HL-60 (cell line): ENCODE measurements at regions not wholly inside any gene's neighbourhood (a gene's known extent, or its start where the extent isn't known, plus 50 kb on each side); places are given as distances from the start of the nearest gene placed in this dataset.

ENCODE experiments used
- DNase-seq, 2 experiments: peaks; one replicate each; pipeline ENCODE4 v3.0.0-alpha.2; 2010 to 2020; ENCODE audit warnings: low read depth in 1 of 2, low spot score in 1 of 2
- H3K27ac ChIP-seq: fragments of 250-450 bp; sonication (Bioruptor Pico); replicated peaks from 2 replicates; pipeline ENCODE4 v1.5.1; 2020; ENCODE audit warnings: mild to moderate bottlenecking, moderate library complexity
- H3K27me3 ChIP-seq: fragments of 250-450 bp; sonication (Bioruptor Pico); 2 replicates; pipeline ENCODE4 v1.5.1; 2021; ENCODE audit warnings: mild to moderate bottlenecking, moderate library complexity; ENCODE audit not compliant: insufficient read depth, poor library complexity, severe bottlenecking
- H3K4me3 ChIP-seq: replicated peaks from 2 replicates; pipeline ENCODE4 v1.5.1; 2011; ENCODE audit warnings: mild to moderate bottlenecking, control low read depth, low read length; ENCODE audit not compliant: insufficient read depth
- CTCF ChIP-seq: IDR thresholded peaks from one replicate; pipeline ENCODE4 v1.5.1; 2011; ENCODE audit warnings: low read length, control low read depth, inconsistent platforms; ENCODE audit not compliant: insufficient read depth
- GABPA ChIP-seq: IDR thresholded peaks from 2 replicates; pipeline ENCODE4 v1.6.1; 2012; ENCODE audit warnings: low read depth
- POLR2AphosphoS5 ChIP-seq: IDR thresholded peaks from 2 replicates; pipeline ENCODE4 v1.6.1; 2012; ENCODE audit warnings: low read depth
- SPI1 ChIP-seq: IDR thresholded peaks from 2 replicates; pipeline ENCODE4 v1.6.1; 2012; ENCODE audit warnings: low read depth, mild to moderate bottlenecking, borderline replicate concordance
- TF ChIP-seq, protein P1 (sequence below): IDR thresholded peaks from 2 replicates; pipeline ENCODE4 v1.6.1; 2012; ENCODE audit warnings: low read depth; ENCODE audit not compliant: insufficient replicate concordance

- H3K4me3 ChIP-seq = no peak overlapping the region
- no peak for DNase-seq
- no peak for TF ChIP-seq GABPA
- no peak for TF ChIP-seq SPI1
- TF ChIP-seq CTCF = no peak
- TF ChIP-seq POLR2AphosphoS5 = no peak
- TF ChIP-seq, protein P1, sequence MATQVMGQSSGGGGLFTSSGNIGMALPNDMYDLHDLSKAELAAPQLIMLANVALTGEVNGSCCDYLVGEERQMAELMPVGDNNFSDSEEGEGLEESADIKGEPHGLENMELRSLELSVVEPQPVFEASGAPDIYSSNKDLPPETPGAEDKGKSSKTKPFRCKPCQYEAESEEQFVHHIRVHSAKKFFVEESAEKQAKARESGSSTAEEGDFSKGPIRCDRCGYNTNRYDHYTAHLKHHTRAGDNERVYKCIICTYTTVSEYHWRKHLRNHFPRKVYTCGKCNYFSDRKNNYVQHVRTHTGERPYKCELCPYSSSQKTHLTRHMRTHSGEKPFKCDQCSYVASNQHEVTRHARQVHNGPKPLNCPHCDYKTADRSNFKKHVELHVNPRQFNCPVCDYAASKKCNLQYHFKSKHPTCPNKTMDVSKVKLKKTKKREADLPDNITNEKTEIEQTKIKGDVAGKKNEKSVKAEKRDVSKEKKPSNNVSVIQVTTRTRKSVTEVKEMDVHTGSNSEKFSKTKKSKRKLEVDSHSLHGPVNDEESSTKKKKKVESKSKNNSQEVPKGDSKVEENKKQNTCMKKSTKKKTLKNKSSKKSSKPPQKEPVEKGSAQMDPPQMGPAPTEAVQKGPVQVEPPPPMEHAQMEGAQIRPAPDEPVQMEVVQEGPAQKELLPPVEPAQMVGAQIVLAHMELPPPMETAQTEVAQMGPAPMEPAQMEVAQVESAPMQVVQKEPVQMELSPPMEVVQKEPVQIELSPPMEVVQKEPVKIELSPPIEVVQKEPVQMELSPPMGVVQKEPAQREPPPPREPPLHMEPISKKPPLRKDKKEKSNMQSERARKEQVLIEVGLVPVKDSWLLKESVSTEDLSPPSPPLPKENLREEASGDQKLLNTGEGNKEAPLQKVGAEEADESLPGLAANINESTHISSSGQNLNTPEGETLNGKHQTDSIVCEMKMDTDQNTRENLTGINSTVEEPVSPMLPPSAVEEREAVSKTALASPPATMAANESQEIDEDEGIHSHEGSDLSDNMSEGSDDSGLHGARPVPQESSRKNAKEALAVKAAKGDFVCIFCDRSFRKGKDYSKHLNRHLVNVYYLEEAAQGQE = no peak
- no peaks in the 10 kb centered on the region for H3K27me3 ChIP-seq
- H3K27ac ChIP-seq = no peak overlapping the region
Measured at GRCh38 chr7:35398518-35398917, 144.6 kb upstream of the TBX20 start.

DNA sequence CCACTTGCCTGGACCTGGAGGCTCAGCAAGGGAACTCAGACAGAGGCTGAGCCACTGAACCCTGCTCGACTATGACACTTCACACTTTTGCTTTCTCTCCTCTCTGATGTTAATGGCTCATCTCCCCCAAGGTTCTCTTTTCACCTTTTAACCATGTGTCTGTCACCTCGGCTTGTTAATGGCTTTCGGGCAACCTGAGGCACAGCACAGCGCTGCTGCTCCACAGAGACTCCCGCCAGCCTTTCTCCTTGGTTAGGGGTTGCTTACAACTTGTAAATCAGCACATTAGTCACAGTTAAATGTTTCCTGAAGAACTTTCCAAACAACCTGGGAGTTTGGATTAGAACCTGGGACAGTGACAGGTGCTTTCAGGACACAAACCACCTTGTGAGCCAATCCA is 136.2 kb upstream of the TBX20 start:
- TF ChIP-seq SPI1 = no peak
- no peak for TF ChIP-seq POLR2AphosphoS5
- no peak for TF ChIP-seq GABPA
- TF ChIP-seq, protein P1 = no peak
- no peak for TF ChIP-seq CTCF
- no peak for DNase-seq
- no peak overlapping the region for H3K4me3 ChIP-seq
- H3K27me3 ChIP-seq = peaks cover 2% of the 10 kb centered on the region
- no peak overlapping the region for H3K27ac ChIP-seq

GRCh38 chr7:35389636-35390035 is 135.7 kb upstream of the TBX20 start:
- peaks cover 2% of the 10 kb centered on the region for H3K27me3 ChIP-seq
- no peak overlapping the region for H3K4me3 ChIP-seq
- H3K27ac ChIP-seq = no peak overlapping the region
- DNase-seq = no peak
- TF ChIP-seq, protein P1 = no peak
- no peak for TF ChIP-seq SPI1
- TF ChIP-seq POLR2AphosphoS5 = no peak
- no peak for TF ChIP-seq CTCF
- no peak for TF ChIP-seq GABPA
